ENCODE measurements at regions not wholly inside any gene's neighbourhood (a gene's known extent, or its start where the extent isn't known, plus 50 kb on each side); places are given as distances from the start of the nearest gene placed in this dataset.

DNA sequence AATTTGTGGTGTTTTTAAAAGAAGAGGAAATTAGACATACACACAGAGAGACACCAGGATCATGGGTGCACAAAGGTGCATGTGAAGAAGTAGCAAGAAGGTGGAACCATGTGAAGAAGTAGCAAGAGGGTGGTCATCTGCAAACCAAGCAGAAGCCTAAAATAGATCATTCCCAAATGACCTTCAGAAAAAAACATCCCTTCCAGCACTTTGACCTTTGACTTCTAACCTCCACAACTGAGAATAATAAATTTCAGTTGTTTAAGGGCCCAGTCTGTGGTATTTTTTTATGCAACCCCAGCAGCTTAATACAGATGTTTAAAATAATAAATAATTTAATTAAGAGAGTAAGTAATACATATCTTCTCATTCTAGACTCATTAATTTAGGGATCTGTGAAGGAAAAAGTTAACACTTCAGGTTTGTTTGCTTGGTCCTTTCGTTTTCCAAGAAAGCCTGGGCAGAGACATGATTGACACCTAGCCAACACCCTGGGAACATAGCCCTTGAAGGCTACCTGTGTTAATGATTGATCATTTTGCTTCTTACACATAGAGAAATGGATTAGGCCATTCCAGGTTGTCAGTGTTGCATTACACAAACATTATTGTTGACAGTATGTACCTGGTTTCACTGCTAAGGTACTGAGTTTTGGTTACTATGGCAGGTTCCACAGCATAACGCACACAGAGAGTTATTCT lies 1331.2 kb upstream of the GBE1 start:
- DNase-seq (ENCODE audit: low read depth) = no peak

DNA sequence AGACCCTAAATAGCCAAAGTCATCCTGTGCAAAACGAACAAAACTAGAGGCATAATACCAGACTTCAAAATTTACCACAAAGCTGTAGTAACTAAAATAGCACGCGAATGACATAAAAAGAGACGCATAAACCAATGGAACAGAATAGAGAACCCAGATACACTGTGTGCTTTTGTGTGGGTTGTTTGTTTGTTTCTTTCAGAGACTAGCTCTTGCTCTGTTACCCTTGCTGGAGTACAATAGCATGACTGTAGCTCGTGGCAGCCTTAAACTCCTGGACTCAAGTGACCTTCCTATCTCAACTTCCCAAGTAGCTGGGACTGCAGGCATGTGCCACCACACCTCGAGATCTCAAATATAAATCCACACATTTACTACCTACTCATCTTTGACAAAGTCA lies 1314.6 kb upstream of the GBE1 start:
- no peak for DNase-seq (ENCODE audit: low read depth)

DNA sequence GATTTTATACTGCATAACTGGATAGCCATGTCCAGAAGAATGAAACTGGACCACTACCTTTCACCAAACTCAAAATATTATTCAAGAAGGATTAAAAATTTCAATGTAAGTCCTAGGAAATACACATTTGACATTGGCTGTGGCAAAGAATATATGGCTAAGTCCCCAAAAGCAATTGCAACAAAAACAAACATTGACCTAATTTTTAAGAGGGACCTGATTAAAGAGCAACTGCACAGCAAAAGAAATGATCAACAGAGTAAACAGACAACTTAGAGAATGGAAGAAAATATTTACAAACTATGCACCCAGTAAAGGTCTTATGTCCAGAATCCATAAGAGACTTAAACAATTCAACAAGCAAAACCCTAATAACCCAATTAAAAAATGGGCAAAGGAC lies 1313.0 kb upstream of the GBE1 start:
- DNase-seq (ENCODE audit: low read depth) = no peak

DNA sequence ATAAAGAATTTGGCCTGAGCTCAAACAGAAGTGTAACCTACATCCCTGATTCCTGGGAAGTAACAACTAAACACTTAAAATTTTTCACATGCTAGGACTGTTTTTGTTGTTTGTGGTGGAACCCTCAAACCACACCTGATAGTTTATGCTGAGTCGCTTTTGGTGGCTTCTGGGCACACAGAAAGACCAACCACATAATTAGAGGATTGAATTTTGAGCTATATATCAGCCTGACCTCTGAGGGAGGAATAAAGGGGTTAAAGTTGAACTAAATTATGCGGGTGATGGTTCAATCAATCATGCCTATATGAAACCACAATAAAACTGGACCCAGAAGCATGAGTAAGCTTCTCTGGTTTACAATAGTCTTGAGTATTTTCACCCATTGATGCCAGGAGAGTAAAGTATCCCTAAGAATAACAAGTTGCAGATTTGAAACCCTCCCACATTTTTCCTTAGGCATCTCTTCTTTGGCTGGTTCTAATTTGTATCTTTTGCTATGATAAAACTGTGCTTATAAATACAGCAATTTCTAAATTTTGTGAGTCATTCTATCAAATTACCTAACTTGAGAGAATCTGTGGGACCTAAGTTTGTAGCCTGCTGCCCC lies 1304.5 kb upstream of the GBE1 start:
- no peak for DNase-seq (ENCODE audit: low read depth)

DNA sequence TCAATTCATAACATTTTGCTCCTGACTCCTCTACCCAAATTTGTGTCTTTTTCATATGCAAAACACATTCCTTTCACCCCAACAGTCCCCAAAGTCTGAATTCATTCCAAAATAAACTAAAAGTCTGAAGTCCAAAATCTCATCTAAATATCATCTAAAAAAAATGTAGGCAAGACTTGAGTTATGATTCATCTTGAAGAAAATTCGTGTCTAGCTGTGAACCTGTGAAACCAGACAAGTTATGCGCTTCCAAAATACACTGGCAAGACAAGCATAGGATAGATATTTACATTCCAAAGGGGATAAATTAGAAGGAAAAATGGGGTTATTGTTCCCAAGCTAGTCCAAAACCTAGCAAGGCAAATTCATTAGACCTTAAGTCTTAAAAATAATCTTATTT lies 1302.0 kb upstream of the GBE1 start:
- no peak for DNase-seq (ENCODE audit: low read depth)

DNA sequence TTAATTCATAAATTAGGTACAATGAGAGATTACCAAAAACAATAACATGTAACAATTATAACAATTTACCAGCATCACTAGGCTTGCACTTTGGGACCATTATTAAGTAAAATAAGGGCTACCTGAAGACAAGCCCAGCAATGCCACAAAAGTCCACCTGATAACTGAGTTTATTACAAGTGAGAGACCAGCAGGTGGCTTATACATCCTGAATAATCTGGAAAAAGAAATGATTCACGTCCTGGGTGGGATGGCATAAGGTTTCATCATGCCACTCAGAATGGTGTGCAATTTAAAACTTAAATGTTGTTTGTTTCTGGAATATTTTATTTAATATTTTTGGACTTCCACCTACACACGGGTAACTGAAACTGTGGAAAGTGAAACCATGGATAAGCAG lies 1287.1 kb upstream of the GBE1 start:
- DNase-seq (ENCODE audit: low read depth) = no peak

DNA sequence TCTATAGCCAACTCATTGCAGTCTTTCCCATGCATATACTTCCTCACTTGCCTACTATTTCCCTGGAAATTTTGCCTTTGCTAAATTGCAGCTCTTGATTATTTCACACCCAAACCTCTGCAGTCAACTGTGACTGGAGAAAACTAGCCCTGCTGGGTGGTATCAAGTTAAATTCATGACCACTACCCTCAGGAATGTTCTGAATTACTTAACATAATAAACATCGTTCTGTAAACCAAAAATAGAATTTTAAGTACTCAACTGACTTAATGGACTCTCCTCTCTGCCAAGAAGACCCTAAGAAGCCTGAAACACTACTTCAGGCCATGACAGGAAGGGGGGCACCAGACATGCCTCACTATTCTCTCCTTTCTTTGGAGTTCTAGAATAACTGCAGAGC lies 1278.0 kb upstream of the GBE1 start:
- no peak for DNase-seq (ENCODE audit: low read depth)

DNA sequence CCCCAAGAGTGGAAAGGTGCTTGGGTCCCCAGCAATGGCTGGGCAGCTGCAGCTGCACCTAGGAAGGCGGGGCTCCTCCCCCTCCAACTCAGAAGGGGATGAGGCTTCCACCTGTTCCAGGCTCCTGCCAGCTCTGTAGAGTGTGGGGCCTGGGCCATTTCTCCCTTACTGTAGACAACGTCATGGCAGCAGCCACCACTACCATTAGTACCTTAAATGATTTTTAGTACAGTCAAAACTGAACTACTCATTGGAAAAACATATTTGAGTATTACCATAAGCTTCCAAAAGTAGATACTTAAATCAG lies 1274.2 kb upstream of the GBE1 start:
- no peak for DNase-seq (ENCODE audit: low read depth)

DNA sequence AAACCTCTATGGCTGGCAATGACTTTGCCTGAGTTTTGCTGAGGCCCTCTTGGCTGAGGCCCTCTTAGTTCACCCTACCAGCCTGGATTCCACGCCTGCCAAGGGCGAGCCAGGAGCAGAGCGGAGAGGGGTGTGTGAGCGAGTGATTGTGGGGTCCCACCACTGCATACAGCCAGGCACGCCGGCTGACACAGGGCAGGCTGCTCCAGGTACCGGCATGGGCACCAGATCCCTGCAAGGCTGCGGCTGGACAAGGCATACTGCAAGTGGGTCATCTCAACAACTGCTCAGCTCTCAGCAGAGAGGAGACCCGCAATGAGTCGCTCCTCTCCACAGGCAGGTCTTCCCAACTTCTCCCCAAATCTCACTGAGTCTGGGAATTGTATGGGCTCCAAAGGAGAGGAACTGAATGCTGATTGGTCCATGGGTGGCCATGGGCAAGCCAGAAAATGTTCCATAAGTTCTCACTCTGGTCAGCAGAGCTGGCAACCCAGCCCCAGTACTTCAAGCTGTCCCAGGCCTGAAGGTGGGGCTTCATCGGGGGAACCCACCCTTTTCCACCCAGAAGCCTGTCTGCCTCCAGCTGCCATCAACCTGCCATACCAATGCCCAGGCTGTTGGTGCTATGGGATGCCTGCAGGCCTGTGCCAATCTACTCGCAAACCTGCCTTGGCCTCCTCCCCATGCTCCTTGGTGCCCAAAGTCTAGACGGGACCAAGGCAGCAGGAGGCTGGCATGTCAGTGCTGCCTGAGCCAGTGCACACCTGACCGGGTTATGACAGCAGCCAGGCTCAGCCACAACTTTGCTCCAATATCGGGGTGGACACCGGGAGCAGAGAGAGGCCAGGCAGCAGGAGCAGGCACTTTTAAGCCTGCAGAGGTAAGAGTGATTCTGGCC lies 1273.6 kb upstream of the GBE1 start:
- DNase-seq (ENCODE audit: low read depth) = no peak

DNA sequence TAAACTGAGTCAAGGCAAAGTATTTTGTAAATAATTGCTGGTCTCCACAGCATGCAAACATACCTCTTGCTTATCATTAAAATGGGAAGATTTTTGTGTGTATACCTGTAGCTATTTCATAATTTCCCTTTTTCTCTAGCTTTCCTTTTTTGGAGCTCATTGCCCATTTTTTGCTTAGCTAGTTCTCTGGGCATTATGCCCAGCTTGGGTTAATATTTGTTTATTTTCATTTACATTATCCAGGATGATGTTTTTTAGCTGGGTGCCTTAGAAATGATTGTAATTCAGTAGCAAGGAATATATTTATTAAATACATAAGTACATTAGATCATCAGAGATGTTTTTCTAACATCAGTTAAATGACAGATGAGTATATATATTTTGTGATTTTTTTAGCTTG lies 1271.7 kb upstream of the GBE1 start:
- no peak for DNase-seq (ENCODE audit: low read depth)

DNA sequence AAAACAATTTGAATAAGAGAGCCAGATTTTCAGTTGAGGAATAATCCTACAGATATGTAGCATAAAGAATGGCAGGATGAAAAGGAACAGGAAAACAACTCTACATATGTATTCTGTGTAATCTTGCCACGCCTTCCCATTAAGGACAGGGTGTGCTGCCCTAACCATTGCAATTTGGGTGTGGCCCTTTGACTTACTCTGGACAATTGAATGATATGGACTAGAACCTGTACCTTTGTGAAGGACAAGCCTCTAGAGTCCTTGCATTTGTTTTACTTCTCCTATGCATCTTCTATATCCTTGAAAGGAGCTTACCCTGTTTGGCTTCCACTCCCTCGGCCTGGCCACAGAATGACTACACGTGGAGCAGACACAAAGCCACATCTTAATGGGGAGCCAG lies 1261.6 kb upstream of the GBE1 start:
- no peak for DNase-seq (ENCODE audit: low read depth)

DNA sequence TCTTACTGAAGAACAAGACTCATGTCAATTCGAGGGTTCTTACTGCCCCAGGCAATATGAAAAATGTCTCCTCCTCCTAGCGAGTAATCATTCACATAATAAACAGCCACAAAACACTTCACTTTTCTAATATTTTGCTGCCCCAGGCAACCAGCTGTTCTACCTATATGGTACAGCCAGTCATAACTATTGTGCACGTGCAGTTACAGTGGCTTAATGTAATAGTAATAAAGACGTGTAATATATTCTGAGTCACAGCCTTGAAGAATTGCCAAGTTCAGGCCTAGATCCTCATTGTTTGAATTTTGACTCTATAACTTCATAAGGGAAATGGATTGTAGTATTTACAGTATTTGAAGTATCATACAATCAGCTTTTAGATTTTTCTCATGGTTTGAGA lies 1250.0 kb upstream of the GBE1 start:
- DNase-seq (ENCODE audit: low read depth) = no peak

DNA sequence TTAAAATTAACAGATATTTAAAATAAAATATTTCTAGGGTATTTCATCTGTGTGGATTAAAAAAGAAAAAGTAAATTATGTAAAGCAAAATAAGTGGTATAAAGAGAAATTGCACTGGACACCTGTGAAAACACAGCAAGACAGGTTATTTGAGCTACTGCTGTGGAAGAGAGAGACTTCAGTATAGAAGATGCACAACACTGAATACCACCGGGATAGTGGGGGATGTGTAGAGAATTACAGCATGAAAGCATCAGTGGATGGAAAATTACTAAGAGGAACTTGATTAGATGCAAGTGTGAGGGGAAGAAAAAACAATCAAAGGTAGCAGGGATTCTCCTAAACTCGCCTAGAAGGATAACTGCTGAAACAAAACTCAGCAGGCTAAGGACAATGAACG lies 1242.5 kb upstream of the GBE1 start:
- DNase-seq (ENCODE audit: low read depth) = no peak

DNA sequence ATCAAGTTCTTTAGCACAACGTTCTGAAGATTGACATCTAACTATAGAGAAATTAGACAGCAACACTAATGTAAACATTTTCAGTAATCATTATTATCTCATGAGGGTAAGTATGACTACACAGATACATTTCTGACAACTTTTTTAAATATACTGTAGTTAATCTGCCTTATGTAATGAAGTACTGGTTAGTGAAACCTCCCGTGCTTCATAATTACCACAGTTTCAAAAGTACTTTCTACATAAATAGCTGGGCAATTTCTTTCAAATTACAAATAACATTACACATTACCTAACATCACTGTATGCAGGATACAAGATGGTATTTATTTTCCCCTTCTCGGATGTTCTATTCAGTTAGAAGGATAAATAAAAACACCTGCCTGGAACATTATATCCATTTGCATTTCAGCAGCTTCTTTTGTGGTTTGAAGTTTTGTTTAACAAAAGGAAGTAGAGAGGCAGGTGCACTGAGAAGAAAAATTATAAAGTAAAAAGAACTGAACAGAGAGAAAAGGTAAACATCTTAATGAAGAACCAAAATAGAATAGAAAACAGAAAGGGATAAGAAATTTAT lies 1241.5 kb upstream of the GBE1 start:
- no peak for DNase-seq (ENCODE audit: low read depth)

DNA sequence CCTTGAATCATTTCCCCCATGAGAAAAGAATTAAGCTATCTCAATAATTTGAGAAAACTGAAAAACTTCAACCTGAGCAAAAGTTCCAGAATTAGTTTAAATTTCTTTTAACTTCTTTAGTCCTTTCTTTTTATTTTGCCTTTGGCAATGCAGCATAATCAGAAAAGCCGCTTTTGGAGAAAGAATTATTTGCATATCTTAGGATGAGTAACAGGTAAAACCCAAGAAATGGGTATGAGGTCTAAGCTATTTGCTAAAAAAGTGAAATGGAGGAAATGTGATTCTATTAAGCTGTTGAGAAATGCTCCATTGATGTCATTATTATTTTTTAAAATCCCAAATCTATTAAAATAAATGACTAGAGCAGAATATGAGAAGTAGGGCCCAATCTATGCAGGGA lies 1238.3 kb upstream of the GBE1 start:
- no peak for DNase-seq (ENCODE audit: low read depth)

DNA sequence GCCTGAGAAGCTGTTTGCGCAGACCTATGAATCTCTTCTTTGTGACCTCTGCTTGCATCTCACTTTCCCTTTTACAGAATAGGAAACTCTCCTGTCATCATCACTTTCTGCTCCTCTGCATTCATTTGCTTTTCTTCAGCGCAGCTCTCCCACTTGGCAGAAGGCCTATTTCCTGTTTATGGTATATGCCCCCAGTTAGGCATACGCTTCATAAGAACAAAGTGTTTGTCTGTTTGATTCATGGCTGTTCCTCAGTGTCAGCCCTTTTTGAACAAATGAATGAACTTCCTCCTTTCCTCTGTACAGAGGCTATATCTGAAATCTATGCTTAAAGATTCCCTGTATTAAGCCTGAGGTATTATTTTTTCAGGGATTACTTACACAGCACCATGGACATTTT lies 1216.9 kb upstream of the GBE1 start:
- DNase-seq (ENCODE audit: low read depth) = no peak

DNA sequence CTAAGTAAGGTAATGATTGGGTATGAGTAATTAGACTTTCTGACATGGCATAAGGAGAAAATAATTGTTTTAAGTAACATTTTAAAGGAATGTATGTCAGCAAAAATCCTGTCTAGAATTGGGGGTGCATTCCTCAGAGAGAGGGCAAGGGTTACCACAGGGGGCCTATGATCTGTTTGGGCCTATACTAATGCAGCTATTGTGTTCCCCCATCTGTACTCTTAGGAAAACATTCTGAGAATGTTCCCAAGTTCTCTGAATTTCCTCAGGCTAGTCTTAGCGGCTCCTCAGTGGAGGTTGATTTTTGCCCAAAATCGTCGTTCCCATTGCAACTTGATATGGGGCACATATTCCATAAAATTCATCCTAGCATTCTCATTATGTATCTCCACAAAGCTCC lies 1216.4 kb upstream of the GBE1 start:
- no peak for DNase-seq (ENCODE audit: low read depth)

DNA sequence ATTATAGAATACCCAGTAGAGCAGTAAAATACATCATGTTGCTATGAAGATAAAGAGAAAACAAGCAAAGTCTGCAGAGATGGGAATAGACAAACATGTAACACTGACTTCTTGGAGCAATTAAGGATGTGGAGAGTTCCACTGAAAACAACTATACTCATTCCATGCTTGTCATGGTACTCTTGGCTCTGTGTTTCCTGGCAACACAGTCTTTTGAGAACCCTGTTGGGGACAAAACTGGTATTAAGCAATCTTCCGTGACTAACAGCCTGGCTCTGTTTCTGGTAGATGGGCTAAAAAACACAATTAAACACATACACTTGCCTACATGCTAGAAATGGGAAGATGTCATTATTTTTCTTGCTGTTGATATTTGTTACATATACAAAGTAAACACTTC lies 1212.3 kb upstream of the GBE1 start:
- no peak for DNase-seq (ENCODE audit: low read depth)

DNA sequence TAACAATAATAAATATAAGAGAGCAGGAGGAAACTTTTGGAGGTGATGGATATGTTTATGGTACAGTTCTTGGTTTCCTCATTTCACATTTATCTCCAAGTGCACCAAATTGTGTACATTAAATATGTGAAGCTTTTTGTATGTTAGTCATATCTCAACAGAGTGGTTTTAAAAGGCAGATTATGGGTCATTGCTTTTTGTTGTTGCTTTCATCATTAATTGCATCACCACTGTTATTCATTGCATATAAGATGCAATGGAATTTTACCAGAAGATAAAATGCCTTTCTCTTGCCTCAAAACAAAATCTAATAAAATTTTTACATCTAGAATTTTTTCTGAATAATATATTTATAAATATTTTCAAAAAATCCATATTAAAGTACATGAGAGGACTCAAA lies 1198.9 kb upstream of the GBE1 start:
- DNase-seq (ENCODE audit: low read depth) = no peak

DNA sequence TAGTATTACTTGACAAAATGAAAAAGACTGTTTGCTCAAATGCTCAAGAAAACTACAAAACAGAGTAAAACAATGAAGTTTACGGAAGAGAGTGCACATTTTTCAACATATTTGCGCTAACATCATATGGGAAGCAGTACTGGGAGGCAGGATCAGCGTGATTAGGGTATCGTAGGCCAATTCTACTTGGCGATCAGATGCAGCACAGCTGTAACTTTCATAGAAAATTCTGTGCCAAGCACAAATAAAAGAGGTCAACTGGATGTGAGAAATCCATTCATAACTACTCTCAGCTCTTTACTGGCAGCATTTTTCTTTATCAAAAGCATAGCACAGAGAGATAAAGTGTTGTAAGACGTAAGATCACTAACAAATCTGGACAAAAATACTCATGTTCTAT lies 1196.3 kb upstream of the GBE1 start:
- DNase-seq (ENCODE audit: low read depth) = no peak

DNA sequence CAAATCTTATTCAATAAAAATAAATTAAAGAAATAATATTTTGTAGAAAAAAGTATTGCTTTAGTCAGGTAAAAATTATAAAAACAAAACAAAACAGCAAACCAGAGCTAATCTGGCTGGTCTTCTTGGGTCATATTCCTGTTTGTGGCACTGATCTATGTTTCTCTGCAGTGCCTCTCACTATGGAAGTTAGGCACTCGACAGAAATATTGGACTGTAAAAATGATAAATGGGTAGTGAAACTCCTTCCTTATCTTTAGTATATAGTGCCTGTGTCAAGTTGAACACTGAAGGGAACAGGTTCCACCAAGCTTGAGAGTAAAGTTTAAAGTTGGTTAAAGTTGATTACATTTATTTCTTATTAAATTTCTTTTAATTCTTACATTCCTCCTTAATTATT lies 1195.6 kb upstream of the GBE1 start:
- DNase-seq (ENCODE audit: low read depth) = no peak

DNA sequence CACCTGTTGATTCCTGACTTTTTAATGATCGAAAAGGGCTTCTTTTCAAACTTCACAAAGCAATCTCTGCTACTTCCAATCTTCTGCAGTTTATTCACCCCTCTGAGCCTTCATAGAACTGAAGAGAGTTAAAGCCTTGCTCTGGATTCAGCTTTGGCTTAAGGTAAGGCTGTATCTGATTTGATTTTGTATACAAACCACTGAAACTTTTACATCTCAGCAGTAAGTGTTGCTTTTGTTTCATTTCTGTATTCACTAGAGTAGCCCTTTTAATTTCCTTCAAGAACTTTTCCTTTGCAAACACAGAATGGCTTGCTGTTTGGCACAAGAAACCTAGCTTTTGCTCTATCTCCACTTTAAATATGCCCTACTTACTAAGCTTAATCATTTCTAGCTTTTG lies 1193.0 kb upstream of the GBE1 start:
- no peak for DNase-seq (ENCODE audit: low read depth)

DNA sequence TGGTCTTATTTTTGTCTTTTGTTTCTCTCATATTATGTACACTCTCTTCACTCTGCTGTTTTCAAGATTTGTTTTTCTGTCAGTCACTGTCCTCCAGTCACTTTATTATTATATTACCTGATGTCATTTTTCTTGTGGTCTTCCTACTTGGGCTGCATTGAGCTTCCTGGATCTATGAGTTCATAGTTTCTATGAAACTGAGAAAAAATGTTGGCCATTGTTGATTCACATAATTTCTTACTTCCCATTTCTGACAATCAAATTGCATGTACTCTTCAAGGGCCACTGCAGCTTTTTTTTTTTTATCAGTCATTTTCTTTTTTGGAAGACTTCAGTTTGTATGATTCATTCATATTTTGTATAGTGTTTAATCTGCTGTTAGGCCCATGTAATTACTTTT lies 1180.6 kb upstream of the GBE1 start:
- DNase-seq (ENCODE audit: low read depth) = no peak
